ENCODE measurements at regions not wholly inside any gene's neighbourhood (a gene's known extent, or its start where the extent isn't known, plus 50 kb on each side); places are given as distances from the start of the nearest gene placed in this dataset.

- no peak overlapping the region for H3K4me3 ChIP-seq (ENCODE audit: low read depth, low read length)
- DNase-seq (ENCODE audit: low read depth), result peak; percentile 51
- TF ChIP-seq CTCF (IDR thresholded peaks at IDR 0.05; ENCODE audit: insufficient read depth, low read length), result no peak
These were observed 1318.3 kb downstream of the AACS start for GRCh38 chr12:126383506-126383905.

GRCh38 chr12:126384026-126384564 lies 1318.9 kb downstream of the AACS start:
- H3K4me3 ChIP-seq (ENCODE audit: low read depth, low read length), result no peak overlapping the region
- no peak for TF ChIP-seq CTCF (IDR thresholded peaks at IDR 0.05; ENCODE audit: insufficient read depth, low read length)
- DNase-seq (ENCODE audit: low read depth), result peak; percentile 53

- TF ChIP-seq CTCF (IDR thresholded peaks at IDR 0.05; ENCODE audit: insufficient read depth, low read length), result no peak
- peak; percentile 94 for DNase-seq (ENCODE audit: low read depth)
- no peak overlapping the region for H3K4me3 ChIP-seq (ENCODE audit: low read depth, low read length)
These were observed 1320.5 kb downstream of the AACS start for GRCh38 chr12:126385785-126386184.

GRCh38 chr12:126389220-126389841 lies 1324.1 kb downstream of the AACS start:
- no peak for TF ChIP-seq CTCF (IDR thresholded peaks at IDR 0.05; ENCODE audit: insufficient read depth, low read length)
- DNase-seq (ENCODE audit: low read depth), result peak; percentile 87
- H3K4me3 ChIP-seq (ENCODE audit: low read depth, low read length), result no peak overlapping the region

GRCh38 chr12:126389961-126390360 lies 1324.7 kb downstream of the AACS start:
- DNase-seq (ENCODE audit: low read depth), result no peak
- no peak for TF ChIP-seq CTCF (IDR thresholded peaks at IDR 0.05; ENCODE audit: insufficient read depth, low read length)
- no peak overlapping the region for H3K4me3 ChIP-seq (ENCODE audit: low read depth, low read length)

GRCh38 chr12:126390969-126391566 lies 1325.8 kb downstream of the AACS start:
- no peak for TF ChIP-seq CTCF (IDR thresholded peaks at IDR 0.05; ENCODE audit: insufficient read depth, low read length)
- H3K4me3 ChIP-seq (ENCODE audit: low read depth, low read length), result no peak overlapping the region
- peak; percentile 46 for DNase-seq (ENCODE audit: low read depth)

Measured in fibroblast of the aortic adventitia (primary cell).